ENCODE measurements at regions not wholly inside any gene's neighbourhood (a gene's known extent, or its start where the extent isn't known, plus 50 kb on each side); places are given as distances from the start of the nearest gene placed in this dataset.
"Not testable (repeated sequence)": the region's sequence is repeated elsewhere in the genome, so short reads cannot be mapped to it uniquely, and the experiment has no call there.

DNA sequence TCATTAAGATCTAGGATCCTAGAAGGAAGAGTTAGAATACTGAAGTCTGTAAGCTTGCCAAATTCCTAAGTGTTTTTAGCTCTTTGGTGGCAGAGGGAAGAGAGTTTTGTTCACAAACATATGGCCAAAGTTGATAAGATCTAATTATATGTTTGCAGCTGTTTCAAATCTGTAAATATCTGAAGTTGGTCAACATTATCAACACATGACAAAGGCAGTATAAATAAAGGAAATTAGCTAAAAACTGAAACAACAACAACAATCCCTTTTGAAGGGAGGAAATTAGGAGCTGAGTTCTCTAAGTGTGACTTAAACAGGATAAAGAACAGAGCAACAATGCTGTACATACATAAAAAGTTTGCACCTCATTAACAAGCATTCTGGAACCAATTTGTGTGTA is 208.7 kb downstream of the KCNJ2 start:
- Mint-ChIP-seq H3K27ac (no peak overlapping the region), H3K27me3 (no peaks in the 10 kb centered on the region), H3K36me3 (no peaks in the 10 kb centered on the region), H3K4me3 (no peak overlapping the region), H3K9me3 (peaks cover 0 to 9% (median 4%) of the 10 kb centered on the region in 7 donors), H3K4me1 (no peaks in the 10 kb centered on the region)
- ATAC-seq (ENCODE audit: low read depth in 2 of 2) (no peak), DNase-seq (no peak)
- no peaks in the 10 kb centered on the region for H3K4me1 ChIP-seq (ENCODE audit: control insufficient read depth, insufficient read depth, low read length, poor library complexity, severe bottlenecking)
- H3K27me3 ChIP-seq (ENCODE audit: control insufficient read depth, insufficient read depth, low read length), result no peaks in the 10 kb centered on the region
- H3K36me3 ChIP-seq (ENCODE audit: control insufficient read depth, insufficient read depth, low read length), result no peaks in the 10 kb centered on the region
- no peak overlapping the region for H3K4me3 ChIP-seq (ENCODE audit: low read depth, low read length)
- no peaks in the 10 kb centered on the region for H3K9me3 ChIP-seq (ENCODE audit: control insufficient read depth in 2 of 2, low read length in 2 of 2)
- no peak overlapping the region for H3K27ac ChIP-seq (ENCODE audit: insufficient read depth, low read length, poor library complexity, severe bottlenecking)

GRCh38 chr17:70379945-70380344 is 210.6 kb downstream of the KCNJ2 start:
- ATAC-seq (ENCODE audit: low read depth in 2 of 2) (no peak), DNase-seq (no peak)
- no peaks in the 10 kb centered on the region for H3K9me3 ChIP-seq (ENCODE audit: control insufficient read depth in 2 of 2, low read length in 2 of 2)
- H3K4me1 ChIP-seq (ENCODE audit: control insufficient read depth, insufficient read depth, low read length, poor library complexity, severe bottlenecking), result no peaks in the 10 kb centered on the region
- no peaks in the 10 kb centered on the region for H3K27me3 ChIP-seq (ENCODE audit: control insufficient read depth, insufficient read depth, low read length)
- H3K36me3 ChIP-seq (ENCODE audit: control insufficient read depth, insufficient read depth, low read length), result no peaks in the 10 kb centered on the region
- Mint-ChIP-seq H3K4me3 (no peak overlapping the region), H3K27ac (no peak overlapping the region), H3K27me3 (no peaks in the 10 kb centered on the region), H3K4me1 (no peaks in the 10 kb centered on the region), H3K9me3 (peaks cover 0 to 6% (median 4%) of the 10 kb centered on the region in 7 donors), H3K36me3 (no peaks in the 10 kb centered on the region)
- H3K4me3 ChIP-seq (ENCODE audit: low read depth, low read length), result no peak overlapping the region
- H3K27ac ChIP-seq (ENCODE audit: insufficient read depth, low read length, poor library complexity, severe bottlenecking), result no peak overlapping the region

DNA sequence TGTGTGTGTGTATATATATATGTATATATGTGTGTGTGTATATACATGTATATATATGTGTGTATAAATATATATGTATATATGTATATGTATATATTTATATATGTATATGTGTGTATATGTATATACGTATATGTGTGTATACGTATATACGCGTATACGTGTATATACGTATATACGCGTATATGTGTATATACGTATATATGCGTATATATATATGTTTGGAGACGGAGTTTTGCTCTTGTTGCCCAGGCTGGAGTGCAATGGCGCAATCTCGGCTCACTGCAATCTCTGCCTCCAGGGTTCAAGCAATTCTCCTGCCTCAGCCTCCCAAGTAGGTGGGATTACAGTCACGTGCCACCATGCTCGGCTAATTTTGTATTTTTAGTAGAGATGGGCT is 212.6 kb downstream of the KCNJ2 start:
- H3K27me3 ChIP-seq (ENCODE audit: control insufficient read depth, insufficient read depth, low read length); H3K9me3 ChIP-seq (ENCODE audit: control insufficient read depth in 2 of 2, low read length in 2 of 2); H3K4me3 ChIP-seq (ENCODE audit: low read depth, low read length); ATAC-seq (ENCODE audit: low read depth in 2 of 2); H3K27ac Mint-ChIP-seq; H3K4me1 ChIP-seq (ENCODE audit: control insufficient read depth, insufficient read depth, low read length, poor library complexity, severe bottlenecking); H3K27me3 Mint-ChIP-seq; H3K36me3 ChIP-seq (ENCODE audit: control insufficient read depth, insufficient read depth, low read length); DNase-seq; H3K36me3 Mint-ChIP-seq; H3K27ac ChIP-seq (ENCODE audit: insufficient read depth, low read length, poor library complexity, severe bottlenecking); H3K9me3 Mint-ChIP-seq; H3K4me3 Mint-ChIP-seq; H3K4me1 Mint-ChIP-seq: not testable (repeated sequence)

DNA sequence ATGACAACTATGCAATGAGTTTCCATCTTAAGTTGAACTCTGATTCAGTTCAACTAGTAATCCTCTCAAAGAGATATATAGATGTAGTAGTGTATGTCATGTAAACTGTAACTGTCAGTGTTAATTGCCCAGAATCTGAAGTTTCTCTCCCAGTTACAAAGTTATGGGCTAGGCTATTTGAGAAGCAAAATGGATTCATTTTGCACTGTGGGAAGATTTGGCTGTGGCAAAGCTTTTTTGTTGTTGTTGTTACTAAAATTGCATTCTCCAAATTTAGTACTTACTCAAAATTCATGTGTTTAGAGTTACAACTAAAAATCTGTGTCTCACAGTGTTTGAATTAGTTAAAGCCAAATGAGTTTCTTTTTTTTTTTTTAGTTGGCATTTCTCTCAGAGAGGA is 219.0 kb downstream of the KCNJ2 start:
- Histone ChIP-seq H3K27me3 (ENCODE audit: control insufficient read depth, insufficient read depth, low read length) (no peaks in the 10 kb centered on the region), H3K36me3 (ENCODE audit: control insufficient read depth, insufficient read depth, low read length) (no peaks in the 10 kb centered on the region), H3K27ac (ENCODE audit: insufficient read depth, low read length, poor library complexity, severe bottlenecking) (no peak overlapping the region), H3K4me1 (ENCODE audit: control insufficient read depth, insufficient read depth, low read length, poor library complexity, severe bottlenecking) (no peaks in the 10 kb centered on the region), H3K4me3 (ENCODE audit: low read depth, low read length) (no peak overlapping the region), H3K9me3 (ENCODE audit: control insufficient read depth in 2 of 2, low read length in 2 of 2) (no peaks in the 10 kb centered on the region)
- no peak overlapping the region for H3K27ac Mint-ChIP-seq
- DNase-seq (no peak), ATAC-seq (ENCODE audit: low read depth in 2 of 2) (no peak)
- H3K27me3 Mint-ChIP-seq, result no peaks in the 10 kb centered on the region
- no peaks in the 10 kb centered on the region for H3K4me1 Mint-ChIP-seq
- no peak overlapping the region for H3K4me3 Mint-ChIP-seq
- peaks cover 0 to 5% (median 0%) of the 10 kb centered on the region in 7 donors for H3K9me3 Mint-ChIP-seq
- H3K36me3 Mint-ChIP-seq, result no peaks in the 10 kb centered on the region

DNA sequence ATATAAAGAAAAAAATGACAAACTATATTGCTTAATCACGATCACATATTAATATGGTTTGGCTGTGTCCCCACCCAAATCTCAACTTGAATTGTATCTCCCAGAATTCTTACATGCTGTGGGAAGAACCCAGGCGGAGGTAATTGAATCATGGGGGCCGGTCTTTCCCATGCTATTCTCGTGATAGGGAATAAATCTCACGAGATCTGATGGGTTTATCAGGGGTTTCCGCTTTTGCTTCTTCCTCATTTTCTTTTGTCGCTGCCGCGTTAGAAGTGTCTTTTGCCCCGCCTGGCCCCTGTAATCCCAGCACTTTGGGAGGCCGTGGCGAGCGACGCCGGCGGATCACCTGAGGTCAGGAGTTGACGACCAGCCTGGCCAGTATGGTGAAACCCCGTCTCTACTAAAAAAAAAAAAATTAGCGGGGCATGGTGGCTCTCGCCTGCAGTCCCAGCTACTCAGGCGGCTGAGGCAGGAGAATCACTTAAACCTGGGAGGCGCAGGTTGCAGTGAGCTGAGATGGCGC is 220.0 kb downstream of the KCNJ2 start:
- H3K27ac ChIP-seq (ENCODE audit: insufficient read depth, low read length, poor library complexity, severe bottlenecking); H3K4me1 Mint-ChIP-seq; H3K9me3 ChIP-seq (ENCODE audit: control insufficient read depth in 2 of 2, low read length in 2 of 2); H3K9me3 Mint-ChIP-seq; ATAC-seq (ENCODE audit: low read depth in 2 of 2); H3K4me3 ChIP-seq (ENCODE audit: low read depth, low read length); H3K4me3 Mint-ChIP-seq; H3K36me3 ChIP-seq (ENCODE audit: control insufficient read depth, insufficient read depth, low read length); DNase-seq; H3K27me3 ChIP-seq (ENCODE audit: control insufficient read depth, insufficient read depth, low read length); H3K27ac Mint-ChIP-seq; H3K36me3 Mint-ChIP-seq; H3K27me3 Mint-ChIP-seq; H3K4me1 ChIP-seq (ENCODE audit: control insufficient read depth, insufficient read depth, low read length, poor library complexity, severe bottlenecking): not testable (repeated sequence)

- Mint-ChIP-seq H3K27me3 (no peaks in the 10 kb centered on the region), H3K36me3 (no peaks in the 10 kb centered on the region), H3K9me3 (peaks cover 0 to 5% (median 0%) of the 10 kb centered on the region in 7 donors), H3K4me3 (no peak overlapping the region), H3K27ac (no peak overlapping the region), H3K4me1 (no peaks in the 10 kb centered on the region)
- Histone ChIP-seq H3K4me1 (ENCODE audit: control insufficient read depth, insufficient read depth, low read length, poor library complexity, severe bottlenecking) (no peaks in the 10 kb centered on the region), H3K36me3 (ENCODE audit: control insufficient read depth, insufficient read depth, low read length) (no peaks in the 10 kb centered on the region), H3K27me3 (ENCODE audit: control insufficient read depth, insufficient read depth, low read length) (no peaks in the 10 kb centered on the region), H3K27ac (ENCODE audit: insufficient read depth, low read length, poor library complexity, severe bottlenecking) (no peak overlapping the region), H3K4me3 (ENCODE audit: low read depth, low read length) (no peak overlapping the region), H3K9me3 (ENCODE audit: control insufficient read depth in 2 of 2, low read length in 2 of 2) (no peaks in the 10 kb centered on the region)
- no peak for ATAC-seq (ENCODE audit: low read depth in 2 of 2)
- no peak for DNase-seq
Observed at GRCh38 chr17:70390049-70390448, 220.7 kb downstream of the KCNJ2 start.

GRCh38 chr17:70394473-70395232 is 225.3 kb downstream of the KCNJ2 start:
- no peak for ATAC-seq (ENCODE audit: low read depth in 2 of 2)
- Mint-ChIP-seq H3K27me3 (no peaks in the 10 kb centered on the region), H3K36me3 (no peaks in the 10 kb centered on the region), H3K27ac (no peak overlapping the region), H3K4me1 (no peaks in the 10 kb centered on the region), H3K4me3 (no peak overlapping the region), H3K9me3 (peaks cover 0 to 8% (median 3%) of the 10 kb centered on the region in 7 donors)
- H3K36me3 ChIP-seq (ENCODE audit: control insufficient read depth, insufficient read depth, low read length), result no peaks in the 10 kb centered on the region
- H3K4me1 ChIP-seq (ENCODE audit: control insufficient read depth, insufficient read depth, low read length, poor library complexity, severe bottlenecking), result no peaks in the 10 kb centered on the region
- DNase-seq, result no peak
- H3K9me3 ChIP-seq (ENCODE audit: control insufficient read depth in 2 of 2, low read length in 2 of 2), result no peaks in the 10 kb centered on the region
- no peak overlapping the region for H3K4me3 ChIP-seq (ENCODE audit: low read depth, low read length)
- H3K27me3 ChIP-seq (ENCODE audit: control insufficient read depth, insufficient read depth, low read length), result no peaks in the 10 kb centered on the region
- no peak overlapping the region for H3K27ac ChIP-seq (ENCODE audit: insufficient read depth, low read length, poor library complexity, severe bottlenecking)
